SIG-M5 treated with dmso at 0.1 percent for 504 hours (cell line): ENCODE measurements at regions not wholly inside any gene's neighbourhood (a gene's known extent, or its start where the extent isn't known, plus 50 kb on each side); places are given as distances from the start of the nearest gene placed in this dataset.

ENCODE experiments used
- DNase-seq: peaks from one replicate; lab custom pipeline; 2025; ENCODE audit not compliant: unreplicated experiment; lab: John Stamatoyannopoulos, UW

DNA sequence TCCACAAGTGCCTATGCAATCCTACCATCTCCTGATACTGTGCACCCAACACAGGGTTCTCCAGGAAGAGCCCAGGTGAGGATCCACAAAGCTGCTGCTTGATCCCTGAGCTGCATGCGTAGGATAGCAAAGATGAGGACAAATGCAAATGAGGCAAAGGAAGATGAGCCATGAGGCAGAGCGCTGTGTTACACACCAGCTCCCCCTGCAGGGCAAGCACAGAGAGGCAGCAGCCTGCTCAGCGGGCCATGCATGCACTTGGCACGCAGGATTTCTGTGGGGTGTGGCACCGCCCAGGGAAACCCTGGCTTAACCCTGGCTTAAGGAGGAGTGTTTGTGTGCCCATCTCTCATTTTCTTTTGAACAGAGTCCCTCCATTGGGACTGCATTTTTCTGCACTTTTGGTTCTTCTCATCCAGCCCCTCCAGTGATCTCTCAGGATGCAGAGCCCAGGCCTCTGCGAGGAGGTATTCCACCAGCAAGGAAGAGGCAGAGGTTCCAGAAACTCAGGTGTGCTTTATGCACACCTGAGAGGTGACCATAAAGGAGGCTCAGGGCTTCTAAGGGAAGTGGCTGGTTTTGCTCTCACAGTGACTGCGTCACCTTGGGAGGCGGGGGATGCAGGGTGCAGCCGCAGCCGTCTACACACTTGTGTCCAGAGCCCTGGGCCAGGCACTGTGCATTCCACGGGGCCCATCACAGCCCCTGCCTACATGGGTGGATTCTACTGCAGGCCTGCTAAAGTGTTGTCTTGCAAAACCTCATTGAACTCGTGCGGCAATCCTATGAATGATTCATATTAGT, 973.3 kb upstream of the TMEM132C start:
- DNase-seq = peak; percentile 1

DNA sequence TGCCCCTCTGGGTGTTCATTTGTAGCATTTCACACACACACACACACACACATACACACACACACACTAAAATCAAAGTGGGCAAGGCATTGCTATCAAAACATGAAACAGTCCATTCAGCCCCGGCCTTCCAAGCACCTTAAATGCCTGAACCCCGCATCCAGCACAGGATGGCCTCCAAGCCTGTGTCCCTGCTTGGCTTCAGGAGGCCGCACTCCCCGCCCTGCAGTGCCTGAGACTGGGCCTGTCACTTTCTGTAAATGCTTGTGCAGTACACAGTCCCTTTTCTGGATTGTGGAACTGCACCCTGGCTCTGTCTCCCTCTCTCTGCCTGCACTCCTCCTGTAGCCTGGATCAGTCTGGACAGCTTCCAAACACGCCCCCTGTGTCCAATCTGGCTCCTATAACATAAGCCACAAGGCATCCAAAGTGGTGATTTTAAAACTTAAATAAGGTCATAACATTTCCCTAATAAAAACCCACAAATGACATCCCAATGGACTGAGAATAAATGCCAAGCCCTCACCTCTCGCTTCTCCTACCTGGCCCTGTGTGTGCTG, 972.2 kb upstream of the TMEM132C start:
- no peak for DNase-seq

DNA sequence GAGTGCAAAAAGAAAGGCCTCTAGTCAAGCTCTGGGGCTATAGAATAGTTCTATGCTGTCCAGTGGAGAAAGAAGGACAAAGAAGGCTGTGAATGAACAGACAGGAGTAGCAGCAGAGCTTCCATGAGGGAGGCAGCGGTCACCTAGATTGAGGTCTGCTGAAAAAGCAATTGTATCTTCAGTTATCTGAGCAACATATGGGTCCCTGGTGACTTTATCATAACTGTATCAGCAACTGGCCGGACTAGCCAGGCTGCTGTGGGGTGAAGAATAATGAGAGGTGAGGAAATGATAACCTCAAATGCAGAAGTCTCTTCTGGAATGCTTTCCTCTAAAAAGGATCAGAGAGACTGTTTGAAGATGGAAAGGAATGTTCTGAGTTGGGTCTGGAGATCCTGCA, 971.3 kb upstream of the TMEM132C start:
- no peak for DNase-seq

DNA sequence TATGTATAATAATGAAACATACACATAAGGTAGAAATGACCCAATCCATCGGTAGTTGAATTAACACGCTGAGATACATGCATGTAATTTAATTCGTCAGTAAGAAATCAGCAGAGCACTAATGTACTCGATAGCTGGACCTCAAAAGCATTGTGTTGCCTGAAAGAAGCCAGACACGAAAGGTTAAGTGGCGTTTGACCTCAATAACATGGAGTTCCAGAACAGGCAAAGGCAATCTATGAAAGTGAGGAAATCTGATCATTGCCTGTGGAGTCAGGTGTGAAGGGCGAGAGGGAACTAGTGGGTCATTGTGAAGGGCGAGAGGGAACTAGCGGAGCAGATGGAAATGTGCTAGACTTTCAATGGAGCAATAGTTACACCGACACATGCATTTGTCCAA, 970.4 kb upstream of the TMEM132C start:
- no peak for DNase-seq

DNA sequence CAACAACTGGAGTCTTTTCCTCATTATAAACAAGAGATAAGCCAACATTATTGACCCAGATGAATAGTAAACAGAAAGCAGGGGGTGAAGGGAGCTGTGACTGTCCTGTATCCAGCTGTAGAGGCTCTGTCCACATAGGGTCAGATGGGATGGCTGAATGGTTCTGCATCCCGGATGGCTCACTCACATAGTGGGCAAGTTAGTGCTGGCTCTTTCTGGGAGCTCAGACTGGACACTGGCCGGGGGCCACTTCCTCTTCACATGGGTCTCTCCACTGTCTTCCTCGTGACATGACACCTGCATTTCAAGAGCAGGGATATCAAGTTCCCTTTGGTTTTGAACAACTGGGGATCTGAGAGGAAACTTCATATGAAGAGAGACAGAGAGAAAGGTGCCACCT, 969.6 kb upstream of the TMEM132C start:
- no peak for DNase-seq

DNA sequence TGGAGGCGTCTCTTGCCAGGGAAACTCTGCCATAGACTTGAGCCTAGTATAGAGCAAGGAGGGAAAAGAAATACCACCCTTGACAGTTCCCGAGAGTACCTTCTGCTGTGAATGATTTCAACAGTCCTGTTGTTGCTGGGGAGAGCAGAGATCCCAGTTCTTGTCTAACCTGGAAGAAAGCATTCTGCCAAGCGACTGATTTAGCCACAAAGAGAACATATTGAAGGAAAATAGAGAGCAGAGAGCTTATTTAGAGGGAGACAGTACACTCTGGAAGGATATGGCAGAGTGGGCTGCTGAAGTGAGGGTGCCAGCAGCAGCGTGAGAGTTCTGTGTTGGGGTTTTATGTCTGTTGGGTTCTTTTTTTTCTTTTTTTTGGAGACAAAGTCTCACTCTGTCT, 966.9 kb upstream of the TMEM132C start:
- DNase-seq = no peak

DNA sequence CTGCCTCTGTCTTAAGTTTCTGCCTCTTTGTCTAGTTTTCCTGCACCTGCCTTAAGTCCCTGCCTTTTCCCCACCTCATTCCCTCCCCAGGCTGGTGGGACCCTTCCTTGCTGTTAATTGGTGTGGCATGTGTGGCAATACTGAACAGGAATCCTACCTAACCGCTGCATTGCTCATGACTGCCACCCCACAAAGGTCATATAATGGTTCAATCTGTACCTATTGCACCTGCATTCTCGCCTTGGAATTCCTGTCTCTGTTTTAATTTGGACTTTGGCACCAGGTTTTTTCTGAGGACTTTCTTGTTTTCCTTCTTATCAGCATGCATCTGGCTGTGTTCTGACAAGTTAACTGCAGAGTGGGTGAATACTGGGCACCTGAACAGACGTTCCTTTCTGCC, 966.2 kb upstream of the TMEM132C start:
- no peak for DNase-seq

DNA sequence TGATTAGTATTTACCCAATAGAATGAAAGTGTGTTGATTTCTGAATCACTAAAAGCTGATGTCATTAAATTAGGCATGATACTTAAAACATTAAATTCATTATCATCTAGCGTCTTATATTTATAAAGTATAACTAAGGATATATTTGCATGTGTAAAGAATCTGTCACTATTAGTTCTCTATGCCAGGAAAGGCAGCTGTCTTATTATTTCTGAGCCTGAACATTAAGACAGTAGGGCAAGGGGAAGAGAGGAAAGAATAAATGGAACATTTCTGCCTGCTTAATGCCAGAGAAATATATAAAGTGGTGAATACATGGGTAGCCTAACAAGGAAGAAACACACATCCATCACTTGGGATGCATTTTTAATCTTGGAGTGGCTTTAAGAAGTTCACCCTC, 965.1 kb upstream of the TMEM132C start:
- DNase-seq = no peak

DNA sequence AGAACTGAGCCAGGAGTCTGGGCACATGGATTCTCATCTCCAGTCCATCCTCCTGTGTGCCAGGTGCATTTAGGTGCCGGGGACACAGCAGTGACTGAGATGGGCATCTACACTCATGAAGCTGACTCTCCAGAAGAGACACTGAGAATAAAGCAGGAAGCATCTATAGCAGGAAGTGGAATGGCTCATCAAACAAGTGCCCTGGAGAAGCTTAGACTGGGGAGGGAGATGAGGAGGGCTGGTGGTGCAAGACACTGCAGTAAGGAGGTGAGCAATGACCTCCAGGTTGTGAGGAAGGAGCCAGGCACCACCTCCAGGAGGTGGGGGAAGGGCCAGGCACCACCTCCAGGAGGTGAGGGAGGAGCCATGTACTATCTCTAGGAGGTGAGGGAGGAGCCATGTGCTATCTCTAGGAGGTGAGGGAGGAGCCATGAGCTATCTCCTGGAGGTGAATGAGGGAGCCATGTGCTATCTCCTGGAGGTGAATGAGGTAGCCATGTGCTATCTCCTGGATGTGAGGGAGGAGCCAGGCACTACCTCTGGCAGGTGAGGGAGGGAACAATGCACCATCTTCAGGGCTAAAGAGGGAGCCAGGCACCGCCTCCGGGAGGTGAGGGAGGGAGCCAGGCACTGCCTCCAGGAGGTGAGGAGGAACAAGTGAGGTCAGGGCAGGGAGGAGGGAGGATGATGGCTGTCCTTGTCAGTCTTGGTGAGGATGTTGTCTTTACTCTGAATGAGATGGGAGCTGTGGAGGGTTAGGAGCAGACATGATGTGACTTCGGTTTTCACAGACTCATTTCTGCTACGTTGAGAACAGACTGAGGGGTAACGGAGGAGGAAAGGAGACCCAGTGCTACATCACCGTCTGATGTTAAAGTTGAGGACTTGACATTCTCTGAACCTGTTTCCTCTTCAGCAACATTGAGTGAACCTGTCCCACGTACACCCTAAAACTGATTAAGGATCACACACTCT, 961.9 kb upstream of the TMEM132C start:
- DNase-seq = no peak

DNA sequence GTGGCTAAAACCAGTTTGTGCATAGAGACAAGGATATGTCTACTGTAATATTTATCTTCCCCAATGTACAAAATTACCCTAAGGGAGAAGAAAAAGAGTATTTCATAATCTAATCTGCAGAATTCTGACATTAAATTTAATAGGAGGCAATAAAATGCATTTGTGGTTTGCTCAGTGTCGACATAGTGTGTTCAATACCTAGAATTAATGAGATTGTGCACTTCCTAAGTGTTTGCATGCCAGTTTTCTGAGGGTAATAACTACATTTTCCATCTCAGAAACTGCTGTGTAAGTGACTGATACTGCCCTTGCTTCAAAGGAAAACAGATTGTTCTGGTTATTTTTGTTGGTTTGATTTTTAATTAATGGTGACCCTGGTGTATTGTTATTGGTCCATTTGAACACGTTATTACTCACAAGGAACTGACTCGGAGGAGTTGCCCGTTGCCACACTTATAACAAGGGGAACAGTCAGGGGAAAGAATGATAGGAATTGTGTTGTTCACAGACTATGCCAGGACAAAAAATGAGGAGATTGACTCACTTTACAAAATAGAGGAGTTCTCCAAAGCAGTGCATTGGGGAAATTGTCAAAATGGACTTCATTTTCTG, 960.3 kb upstream of the TMEM132C start:
- no peak for DNase-seq

DNA sequence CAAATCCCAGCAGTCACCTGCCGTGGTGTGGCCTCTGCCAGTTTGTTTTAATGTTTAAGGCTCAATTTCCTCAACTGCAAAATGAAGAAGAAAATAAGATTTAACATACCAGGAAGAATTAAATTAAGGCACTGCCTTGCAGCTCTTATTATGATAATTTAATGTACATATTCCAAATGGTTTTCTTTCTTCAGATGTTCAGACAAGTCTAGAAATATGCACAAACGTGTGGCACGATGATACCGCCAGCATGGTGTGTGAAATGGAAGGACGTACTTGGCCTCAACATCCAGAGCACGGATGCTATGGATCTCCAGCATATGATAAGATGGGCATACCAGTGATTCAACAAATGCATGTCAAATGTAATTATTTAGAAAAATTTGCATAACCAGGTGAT, 959.4 kb upstream of the TMEM132C start:
- DNase-seq = no peak

DNA sequence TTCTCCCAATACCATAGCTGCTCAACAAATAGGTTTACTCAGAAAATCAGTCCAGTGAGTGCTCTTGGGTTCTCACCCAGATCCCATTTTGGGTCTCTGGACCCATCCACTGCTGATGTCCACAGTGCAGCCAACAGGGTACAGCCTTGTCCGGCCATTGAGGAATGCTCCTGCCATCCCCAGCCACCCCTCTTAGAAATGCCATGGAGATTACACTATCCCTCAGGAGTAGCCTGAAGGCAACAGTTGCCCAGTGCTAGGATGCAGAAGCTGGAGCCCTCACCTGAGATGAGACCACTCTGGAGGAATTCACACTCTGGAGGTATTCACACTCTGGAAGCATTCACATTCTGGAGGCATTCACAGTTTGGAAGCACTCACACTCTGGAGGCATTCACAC, 958.8 kb upstream of the TMEM132C start:
- no peak for DNase-seq

DNA sequence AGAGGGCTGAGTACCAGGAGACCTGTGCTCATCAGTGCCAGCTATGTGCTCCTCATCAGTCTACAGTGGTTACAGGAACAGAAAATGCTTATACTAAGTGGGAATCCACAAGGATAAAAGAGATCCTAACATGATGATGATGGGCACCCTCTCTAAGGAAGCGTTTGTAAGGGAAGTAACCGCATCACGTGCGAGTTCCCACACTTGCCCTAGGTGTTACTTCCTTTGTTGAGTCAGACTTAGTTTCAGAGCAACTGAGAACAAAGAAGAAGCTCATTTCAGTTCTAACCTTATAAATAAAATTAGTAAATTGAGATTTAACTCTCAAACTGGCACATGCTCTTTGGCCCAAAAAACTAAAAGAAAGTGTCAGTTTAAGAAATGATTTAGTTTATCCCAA, 956.4 kb upstream of the TMEM132C start:
- DNase-seq = no peak

DNA sequence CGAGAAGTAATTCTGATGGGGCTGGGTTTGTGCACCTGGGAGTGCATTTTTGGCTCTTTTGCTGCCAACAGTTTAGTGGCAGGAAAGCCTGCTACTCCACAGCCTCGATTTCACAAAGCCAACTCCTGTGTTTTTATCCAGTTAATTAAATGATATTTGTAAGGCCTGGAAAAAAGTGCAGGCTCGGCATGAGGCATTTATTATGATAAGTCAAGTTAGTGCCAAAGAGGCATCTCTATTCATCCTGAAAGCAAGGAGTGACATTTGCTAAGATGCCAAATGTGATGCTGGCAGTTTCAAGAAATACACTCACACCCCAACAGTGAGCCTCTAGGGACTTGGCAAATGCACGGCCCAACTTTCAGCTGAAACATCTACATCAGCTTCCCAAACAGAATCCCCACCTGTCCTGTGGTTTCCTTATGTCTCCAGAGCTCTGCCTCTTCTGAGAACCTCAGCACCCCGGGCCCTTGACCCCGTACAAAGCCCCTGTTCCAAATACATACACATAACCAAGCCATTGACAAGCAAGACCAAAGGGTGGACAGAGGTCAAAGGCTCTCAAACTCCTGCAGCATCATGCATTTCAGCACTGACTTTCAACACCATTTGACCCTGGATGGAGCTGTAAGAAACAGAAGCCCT, 955.1 kb upstream of the TMEM132C start:
- no peak for DNase-seq

DNA sequence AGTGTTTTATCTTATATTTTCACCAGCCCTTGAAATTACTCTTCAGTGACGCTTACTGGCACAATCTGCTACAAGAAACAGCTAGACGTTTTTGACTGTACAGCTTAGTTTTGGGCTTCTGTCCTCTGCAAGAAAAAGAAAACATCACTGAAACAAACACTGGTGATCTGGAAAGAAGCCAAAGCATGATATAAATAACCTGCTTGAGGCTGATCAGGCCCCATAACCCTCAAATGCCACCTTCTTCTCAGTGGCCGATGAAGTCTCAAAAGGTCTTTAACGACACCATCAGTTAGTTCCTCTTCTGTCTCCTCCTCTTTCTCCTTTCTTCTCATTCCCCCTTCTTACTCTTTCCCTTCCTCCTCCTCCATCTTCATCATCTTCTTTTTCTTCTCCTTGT, 942.3 kb upstream of the TMEM132C start:
- DNase-seq = no peak

DNA sequence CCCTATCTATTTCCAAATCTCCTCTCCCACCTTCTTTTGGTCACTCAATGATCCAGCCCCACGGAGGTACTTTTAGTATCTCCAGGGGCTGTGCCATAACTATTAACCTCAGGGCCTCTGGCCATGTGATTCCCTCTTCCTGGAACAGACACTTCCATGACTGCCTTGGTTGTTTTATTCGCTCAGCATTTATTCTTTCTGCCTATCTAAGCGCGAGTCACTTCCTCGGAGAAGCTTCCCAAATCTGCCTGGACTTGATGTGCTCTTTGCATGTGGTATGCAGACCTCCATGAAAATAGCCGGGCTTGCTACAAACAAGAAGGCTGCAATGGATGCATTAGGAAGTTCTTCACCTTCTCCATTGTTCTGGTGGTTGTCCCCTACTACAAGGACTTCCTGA, 939.0 kb upstream of the TMEM132C start:
- DNase-seq = no peak

DNA sequence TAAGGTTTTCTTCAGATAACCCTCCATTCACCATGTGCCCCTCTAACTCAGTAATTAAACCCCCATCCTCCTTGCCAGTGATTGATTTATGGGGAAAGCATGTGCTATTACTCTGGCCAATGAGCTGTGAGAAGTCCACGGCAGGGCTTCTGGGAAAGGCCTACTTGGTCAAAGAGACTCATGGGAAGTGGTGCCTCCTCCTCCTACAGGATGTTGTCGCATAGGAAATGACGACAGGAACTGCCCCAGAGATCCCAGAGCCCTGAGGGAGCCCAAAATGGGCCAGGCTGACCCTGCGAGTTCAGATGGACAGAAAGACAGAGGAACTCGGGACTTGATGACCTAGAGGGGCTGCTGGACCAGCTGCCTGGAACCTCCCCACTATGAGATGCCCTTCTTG, 938.1 kb upstream of the TMEM132C start:
- no peak for DNase-seq

DNA sequence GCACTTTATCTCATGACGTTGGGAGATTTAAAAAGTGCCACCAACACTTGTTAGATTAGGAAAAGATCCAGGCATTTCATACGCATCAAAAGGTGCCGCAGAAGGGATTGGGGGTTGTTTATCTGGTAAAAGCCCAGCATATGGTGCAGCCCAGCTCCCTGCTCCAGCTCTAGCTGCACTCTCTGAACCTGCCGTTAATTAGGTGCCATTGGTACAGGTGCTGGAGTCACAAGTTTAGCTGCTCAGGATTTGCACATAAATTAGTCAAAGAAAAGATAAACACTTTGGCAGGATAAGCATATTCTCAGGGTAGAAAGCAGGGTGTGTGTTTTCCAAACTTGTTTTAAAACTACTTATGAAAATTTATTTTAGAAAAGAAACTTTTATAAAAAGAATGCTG, 932.6 kb upstream of the TMEM132C start:
- no peak for DNase-seq

DNA sequence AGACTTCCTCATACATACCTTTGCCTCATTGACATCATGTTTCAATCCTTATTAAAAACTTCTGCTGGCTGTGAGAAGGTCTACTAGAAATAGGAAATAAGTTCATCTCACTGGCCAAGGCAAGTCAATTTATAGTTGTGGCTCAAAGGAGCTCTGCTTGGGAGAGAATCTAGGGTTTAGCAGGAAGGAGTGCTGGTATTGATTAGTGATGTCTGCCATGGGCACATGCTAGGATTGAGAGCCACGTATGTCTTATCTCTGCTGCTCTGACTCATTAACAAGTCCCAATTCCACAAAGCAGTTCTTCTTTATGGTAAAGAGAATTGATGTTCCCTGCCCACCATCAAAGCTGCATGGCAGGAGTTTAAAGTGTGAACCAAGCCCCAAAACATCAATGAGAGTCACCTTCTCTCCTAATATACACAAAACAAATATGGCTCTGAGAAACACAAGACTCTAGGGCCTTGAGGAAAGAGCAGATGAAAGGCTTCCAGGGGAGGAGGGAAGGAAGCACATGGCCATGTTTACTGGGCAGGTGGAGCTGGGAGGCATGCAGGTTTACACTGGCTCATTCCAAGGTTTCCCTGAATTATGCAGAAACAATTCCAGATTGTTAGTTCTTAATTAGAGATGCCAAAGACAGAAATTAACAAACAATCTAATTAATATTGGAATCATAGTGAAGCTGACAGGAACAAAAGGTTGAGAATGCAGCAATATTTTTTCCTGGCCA, 931.9 kb upstream of the TMEM132C start:
- DNase-seq = no peak

DNA sequence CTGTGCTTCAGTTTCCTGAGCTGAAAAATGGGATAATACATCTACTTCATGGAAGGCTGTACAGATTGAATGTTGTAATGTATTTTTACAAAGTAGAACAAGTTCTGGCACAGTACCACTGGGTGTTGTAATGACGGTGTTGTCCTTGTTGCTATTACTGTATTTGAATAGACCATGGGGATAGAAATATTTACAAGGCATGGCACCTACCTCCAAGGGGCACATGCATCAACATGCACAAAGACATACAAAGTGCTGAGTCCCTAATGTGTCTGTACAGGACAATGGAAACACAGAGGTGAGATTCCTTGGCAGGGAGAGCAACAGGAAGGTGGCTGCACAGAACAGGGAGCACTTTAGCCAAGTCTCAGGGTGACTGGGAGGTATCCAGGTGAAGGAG, 930.6 kb upstream of the TMEM132C start:
- DNase-seq = no peak
